ENCODE measurements at regions not wholly inside any gene's neighbourhood (a gene's known extent, or its start where the extent isn't known, plus 50 kb on each side); places are given as distances from the start of the nearest gene placed in this dataset.

DNA sequence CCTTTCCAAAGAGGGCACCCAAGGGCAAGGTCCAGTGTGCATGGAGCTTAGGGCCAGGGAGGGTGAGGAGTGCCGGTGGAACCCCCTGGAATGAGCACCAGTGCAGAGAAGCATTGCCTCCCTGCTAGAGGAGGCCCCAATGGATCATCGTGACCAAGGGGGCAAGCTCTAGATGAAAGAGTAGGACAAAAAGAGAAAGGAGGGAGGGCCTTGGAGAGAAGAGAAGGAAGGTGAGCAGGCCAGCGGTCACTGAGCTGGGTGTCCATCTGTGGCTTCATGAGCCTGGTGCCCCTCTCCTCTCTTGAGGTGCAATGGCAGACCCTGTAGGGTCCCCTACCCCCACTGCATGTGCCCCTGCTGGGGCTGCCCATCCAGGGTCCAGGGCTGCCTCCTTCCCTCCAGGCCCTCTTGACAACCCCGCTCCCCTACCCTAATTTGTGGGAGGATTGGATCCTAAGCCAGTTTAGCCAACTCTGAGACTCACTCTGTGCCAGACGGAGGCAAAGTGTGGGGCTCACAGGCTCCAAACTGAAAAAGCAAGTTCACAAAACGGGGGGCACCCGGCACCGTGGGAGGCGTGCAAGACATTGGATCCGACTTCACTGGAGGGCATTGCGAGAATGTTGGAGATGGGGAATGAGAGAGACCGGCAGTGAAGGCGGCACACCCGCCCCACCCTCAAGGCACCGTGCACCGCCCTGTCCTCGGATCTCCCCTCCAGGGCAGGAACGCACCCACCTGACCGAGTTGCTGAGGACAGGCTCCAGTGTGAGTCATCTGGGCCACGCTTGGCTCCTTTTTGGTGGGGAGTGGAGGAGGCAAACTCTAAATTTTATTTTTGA, 207.5 kb downstream of the KIF26A start:
- DNase-seq, result no peak

DNA sequence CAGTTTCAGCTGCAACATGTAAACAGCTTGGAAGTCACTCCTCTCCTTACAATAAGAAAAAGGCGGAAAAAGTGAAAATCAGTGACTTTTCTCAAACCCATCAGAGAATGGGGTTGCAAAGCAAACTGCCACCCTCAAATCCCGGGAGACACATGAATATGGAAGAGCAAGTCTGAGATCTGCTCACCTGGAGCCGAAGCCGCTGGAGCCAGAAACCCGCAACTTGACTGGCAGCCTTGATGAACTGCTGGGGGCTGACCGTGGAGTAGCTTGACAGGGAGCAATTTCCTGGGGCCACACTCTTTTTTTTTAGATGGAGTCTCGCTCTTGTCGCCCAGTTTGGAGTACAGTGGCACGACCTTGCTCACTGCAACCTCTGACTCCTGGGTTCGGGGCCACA, 208.2 kb downstream of the KIF26A start:
- DNase-seq, result no peak

- DNase-seq, result no peak
These were observed 210.4 kb downstream of the KIF26A start for GRCh38 chr14:104348741-104349140.

DNA sequence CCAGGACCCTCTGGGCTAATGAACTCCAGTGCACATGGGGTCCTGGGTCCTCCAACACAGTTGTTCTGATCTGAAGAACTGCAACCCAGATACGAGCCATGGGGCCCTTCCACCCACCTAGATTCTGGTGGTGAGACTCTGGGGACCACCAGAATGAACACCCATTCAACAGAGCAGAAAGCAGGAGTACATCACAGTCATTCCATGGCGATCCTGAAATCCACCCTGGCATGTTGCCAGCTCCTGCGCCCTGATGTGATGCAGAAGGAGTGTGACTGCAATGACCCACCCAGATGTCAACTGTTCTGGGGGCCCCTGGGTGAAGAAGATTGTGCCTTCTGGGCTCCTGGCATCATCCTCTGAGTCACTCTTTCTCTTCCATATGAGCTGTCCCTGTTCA, 211.6 kb downstream of the KIF26A start:
- no peak for DNase-seq

DNA sequence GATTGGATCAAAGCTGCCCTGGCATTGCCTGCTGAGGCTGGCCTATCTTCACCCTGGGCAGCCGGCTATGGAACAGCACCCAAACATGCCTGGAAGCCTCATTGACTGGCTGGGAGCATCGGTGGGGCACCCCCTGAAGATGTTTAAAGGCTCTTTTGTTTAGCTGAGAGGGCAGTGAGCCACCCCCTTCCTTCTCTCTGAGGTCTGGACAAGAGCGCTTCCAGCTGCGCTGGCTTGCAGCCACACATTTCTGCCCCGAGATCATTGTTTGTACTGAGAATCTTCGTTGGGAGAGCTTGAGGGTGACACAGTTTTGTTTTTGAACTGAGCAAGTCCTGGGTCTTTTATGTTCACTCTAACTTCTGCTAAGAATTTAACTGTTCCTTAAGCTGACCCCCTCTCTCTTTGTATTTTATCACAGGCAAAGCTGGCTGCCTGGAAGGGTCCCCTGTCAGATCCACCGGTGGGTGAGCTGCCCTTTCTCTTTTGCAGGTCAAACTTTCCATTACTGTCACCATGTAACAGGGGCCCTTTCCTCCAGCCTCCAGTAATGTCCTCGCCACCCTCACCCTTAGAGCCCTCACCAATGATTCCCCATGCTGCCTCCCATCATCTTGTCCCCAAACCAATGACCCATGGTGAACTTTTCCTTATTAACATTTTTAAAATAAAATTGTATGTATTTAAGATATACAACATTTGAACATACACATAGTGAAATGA, 212.2 kb downstream of the KIF26A start:
- DNase-seq, result peak; percentile 35

- DNase-seq, result no peak
These were observed 213.6 kb downstream of the KIF26A start for GRCh38 chr14:104351849-104352492.

DNA sequence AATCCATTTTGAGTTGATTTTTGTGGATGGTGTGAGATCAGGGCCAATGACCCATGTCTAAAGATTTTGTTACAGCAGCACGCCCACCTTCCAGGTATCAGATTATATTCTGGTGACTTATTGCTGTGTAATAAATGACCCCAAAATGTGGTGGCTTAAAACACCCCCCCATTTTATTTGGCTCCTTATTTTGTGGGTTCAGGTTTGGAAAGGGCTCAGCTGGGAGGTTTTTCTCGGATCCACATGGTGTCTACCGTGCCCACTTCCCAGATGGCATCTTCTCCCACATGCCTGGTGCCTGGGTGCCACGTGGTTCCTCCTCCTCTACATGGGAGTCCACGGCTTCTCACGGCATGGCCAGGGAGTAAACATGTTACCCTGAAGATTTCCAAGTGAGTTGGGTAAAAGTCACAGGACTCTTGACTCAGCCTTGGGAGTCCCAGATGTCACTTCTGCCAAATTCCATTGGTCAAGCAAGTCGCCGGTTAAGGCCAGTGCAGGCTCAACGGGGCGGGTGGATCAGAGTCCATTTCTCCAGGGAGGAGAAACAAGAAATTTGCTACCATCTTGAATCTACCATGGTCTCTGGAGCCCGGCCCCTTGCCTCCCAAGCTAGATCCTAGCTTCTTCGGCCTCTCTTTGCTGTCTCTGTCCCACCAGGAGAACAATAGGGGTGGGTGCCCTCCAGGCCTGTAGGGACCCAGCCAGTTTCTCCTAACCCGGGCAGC, 214.3 kb downstream of the KIF26A start:
- DNase-seq, result no peak

- DNase-seq, result no peak
These were observed 215.0 kb downstream of the KIF26A start for GRCh38 chr14:104353221-104353920.

DNA sequence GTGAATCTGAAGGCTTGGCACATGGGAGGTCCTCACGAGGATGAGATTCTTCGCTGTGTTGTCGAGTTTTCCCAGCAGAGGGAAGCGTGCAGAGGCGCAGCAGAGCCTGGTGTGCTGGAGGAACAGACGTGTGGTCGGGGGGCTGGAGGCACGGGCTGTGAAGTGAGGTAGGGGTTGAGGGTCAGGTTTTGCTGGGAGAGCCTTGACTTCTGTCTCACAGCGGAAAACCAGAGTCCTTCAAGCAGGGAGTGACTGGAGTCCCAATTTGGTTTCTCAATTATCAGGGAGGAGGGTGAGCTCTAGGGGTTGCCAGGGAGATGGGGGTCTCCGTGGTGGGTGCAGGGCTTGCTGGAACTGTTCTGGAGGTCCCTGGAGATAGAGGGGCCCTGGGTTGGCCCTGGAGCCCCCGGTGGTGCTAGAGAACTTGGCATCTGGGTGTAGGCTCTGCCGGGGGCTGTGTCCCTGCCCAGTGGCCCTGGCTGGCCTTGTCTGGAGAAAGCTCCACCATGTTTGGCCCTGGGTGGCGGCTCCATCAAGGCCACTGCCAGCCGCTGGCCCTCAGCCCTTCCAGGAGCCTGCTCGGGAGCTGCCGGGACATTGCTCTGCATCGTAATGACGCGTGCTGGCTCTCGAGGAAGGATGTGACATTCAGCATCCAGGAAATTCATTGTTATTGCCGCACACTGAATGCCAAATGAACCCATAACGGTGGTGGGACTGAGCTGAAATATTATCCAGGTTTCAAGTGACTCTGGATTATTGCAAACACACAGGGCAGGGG, 215.7 kb downstream of the KIF26A start:
- DNase-seq, result no peak

DNA sequence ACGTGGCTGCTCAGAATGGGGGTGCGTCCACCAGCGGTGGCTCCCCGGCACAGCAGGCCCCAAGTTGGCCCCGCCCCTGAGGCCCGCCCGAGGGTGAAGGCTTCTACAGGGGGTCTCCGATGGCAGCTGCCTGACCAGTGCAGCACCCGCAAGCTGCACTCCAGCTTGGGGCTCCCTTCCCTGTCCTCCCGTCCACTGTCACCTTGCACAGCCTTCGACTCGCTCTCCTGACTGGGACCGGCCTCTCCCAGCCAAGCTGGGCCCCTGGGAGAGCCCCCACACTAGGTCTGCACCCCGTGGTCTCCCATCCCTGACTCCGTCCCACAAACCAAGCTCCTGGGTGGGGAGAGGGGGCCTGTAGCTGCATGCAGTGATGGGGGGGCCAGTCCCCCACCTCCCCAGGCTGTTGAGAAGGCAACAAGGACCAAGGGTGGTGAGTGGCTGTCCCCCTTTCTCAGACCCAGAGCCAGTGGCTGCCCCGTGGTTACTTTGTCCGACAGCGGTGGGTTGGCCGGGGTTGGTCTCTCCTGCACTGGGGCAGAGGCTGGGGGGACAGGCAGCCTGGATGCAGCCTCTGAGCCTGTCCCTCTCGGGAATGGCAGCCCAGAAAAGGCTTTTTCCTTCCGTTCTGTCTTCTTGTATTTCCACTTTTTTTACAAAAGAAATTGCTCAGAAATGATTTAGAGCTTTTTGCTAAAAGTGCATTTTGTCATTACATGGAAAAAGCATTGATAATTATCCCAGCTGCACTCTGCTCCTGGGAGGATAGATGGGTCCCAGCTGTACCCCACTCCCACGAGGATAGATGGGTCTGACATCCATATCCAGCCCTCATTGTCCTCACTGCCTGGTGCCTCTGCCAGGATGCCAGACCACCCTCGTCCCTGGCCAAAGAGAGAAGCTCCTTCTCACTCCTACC, 217.0 kb downstream of the KIF26A start:
- DNase-seq, result no peak

DNA sequence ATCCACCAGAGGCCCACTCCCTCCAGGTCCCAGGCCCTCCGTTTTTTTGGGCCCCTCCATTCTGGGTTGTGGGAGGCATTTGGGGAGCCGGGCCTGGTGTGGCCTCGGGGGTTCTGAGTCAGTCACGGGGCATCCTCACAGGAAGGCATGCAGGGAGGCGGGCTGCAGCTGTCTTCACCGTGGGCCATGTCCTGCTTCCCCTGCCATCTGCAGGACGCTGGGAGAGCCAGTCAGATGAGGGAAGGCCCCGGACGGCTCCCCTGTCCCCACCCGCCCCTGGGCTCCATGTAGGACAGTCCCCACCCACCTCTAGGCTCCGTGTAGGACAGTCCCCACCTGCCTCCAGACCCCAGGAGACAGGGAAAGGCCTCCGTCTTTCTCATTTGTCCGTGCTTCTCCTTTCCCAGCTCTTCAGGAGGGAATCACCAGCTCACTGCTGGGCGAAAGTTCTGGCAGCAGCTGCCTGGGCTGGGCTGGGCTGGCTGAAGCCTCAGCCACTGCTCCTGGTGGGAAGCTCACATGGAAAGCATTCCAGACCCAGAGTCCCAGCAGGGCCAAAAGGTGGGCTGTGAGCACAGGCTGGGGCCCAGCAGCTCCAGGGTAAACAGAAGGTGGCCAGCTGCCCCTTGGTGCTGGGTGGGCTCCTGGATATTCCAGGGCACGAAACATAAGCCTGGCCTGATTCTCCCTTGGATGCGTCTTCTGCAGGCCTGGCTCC, 217.8 kb downstream of the KIF26A start:
- no peak for DNase-seq

GRCh38 chr14:104356738-104357688, 218.6 kb downstream of the KIF26A start:
- DNase-seq, result no peak

GRCh38 chr14:104357689-104358527, 219.5 kb downstream of the KIF26A start:
- DNase-seq, result no peak

DNA sequence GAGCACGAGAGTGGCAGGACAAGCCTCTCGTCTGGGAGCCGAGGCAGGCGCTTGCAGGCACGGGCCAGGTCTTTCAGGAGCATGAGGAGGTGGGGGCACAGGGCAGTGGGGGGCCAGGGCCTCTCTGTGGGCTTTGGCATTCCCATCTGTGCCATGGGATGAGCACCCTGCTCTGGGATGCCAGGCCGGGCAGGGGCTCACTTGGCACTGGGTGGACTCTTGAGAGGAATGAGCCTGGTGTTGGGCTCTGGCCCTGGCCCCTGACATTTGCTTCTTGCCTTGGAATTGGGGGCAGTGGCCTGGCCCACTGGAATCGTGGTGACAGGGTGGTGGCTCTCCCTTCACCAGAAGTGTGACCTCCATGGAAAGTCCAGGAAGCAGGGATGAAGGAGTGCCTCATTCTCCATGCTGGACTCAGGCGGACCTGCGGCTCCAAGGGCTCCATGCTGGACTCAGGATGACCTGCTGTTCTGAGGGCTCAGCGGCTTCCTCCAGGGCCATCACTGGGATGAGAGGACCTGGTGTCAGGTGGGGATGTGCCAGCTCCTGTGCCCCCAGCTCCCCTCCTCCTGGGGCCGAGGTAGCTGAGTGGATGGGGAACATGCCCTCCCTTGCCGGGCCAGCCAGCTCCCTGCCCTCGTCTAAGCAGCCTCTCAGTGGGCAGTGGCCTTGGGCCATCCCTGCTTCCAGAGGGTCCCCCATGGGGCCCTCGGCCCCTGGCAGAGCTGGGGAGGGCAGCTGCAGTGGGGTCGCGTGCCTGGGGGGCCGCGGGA, 220.3 kb downstream of the KIF26A start:
- no peak for DNase-seq

DNA sequence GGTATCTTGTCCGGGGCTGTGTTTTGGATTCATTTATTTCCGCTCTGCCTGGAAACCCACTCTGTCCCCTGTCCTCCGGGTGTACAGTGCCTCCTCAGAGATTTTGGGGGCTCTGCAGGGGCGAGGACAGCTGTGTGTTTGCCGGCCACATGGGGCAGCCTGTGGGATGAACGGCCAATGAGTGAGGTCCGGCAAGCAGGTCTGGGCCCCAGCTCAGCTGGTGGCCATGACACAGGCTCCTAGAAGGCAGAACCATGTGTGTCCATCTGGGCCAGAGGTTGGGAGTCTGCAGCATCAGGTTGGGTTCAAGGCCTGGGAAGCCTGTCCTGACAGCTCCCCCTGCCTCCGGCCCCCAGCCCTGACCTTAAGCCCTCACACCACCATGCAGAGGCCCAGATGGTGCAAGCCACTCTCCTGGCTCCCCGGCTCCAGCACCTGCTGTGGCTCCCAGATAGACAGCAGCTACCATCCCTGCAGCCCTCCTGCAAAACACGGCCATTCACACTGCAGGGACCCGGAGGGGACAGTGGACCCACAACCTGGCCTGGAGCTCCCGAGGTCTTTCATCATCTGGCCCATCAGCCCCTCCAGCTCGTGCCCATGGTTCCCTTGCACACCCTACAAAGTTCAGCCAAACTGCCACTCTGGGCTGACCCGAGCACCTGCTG, 220.1 kb upstream of the C14orf180 start:
- no peak for DNase-seq

DNA sequence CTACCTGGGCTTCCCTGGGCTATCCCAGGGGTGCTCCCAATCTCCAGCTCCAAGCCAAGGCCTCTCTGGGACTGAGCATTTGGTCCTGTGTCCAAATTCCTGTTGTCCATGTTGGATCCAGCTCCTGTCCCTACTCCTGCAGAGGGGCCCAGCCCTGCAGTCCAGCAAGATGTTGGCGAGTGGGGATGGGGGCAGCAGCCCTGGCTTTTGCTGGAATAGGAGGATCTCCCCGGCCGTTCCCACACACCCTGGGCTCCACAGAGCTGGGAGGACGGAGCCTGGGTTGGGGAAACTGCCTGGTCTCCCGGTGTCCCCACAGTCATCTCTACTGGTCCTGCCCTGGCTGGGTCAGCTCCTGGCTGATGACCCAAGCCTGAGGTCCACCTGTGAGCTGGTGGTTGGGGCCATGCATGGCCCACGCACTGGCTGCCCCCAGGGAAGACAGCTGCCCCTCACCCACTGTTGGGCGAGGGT, 219.6 kb upstream of the C14orf180 start:
- no peak for DNase-seq
